ENCODE measurements at regions not wholly inside any gene's neighbourhood (a gene's known extent, or its start where the extent isn't known, plus 50 kb on each side); places are given as distances from the start of the nearest gene placed in this dataset.

- TF ChIP-seq ARNT (IDR thresholded peaks at IDR 0.05) (no peak), SP1 (IDR thresholded peaks at IDR 0.05) (no peak), SUZ12 (IDR thresholded peaks at IDR 0.05) (no peak), CTBP1 (IDR thresholded peaks at IDR 0.05; ENCODE audit: borderline replicate concordance) (no peak), FOXA1 (IDR thresholded peaks at IDR 0.05) (no peak)
Measured at GRCh38 chr4:66331761-66332160, 661.5 kb upstream of the EPHA5 start.
